ENCODE measurements at regions not wholly inside any gene's neighbourhood (a gene's known extent, or its start where the extent isn't known, plus 50 kb on each side); places are given as distances from the start of the nearest gene placed in this dataset.

GRCh38 chr6:40056865-40057264 is 122.6 kb upstream of the MOCS1 start:
- no peak for DNase-seq

DNA sequence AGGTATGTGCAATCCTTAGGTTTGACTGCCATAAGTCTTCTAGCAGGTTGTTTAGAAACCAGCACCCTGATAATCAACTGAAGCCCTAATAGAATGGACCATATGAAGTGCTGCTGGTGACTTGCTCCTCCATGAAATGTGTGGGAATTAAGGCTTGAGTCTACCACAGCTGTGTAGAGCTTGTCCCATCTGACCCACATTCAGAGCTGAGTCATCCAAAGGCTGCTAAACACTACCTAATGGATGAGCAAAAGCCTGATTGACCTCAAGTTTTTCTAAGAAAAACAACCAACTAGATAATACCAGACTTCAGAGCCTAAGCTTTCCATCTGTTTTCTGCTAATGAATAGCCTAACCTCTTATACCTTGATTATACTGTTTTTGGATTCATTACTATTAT is 120.3 kb upstream of the MOCS1 start:
- DNase-seq, result no peak

- DNase-seq, result no peak
Measured at GRCh38 chr6:40054186-40054585, 119.9 kb upstream of the MOCS1 start.

- no peak for DNase-seq
Measured at GRCh38 chr6:40049128-40049527, 114.9 kb upstream of the MOCS1 start.

DNA sequence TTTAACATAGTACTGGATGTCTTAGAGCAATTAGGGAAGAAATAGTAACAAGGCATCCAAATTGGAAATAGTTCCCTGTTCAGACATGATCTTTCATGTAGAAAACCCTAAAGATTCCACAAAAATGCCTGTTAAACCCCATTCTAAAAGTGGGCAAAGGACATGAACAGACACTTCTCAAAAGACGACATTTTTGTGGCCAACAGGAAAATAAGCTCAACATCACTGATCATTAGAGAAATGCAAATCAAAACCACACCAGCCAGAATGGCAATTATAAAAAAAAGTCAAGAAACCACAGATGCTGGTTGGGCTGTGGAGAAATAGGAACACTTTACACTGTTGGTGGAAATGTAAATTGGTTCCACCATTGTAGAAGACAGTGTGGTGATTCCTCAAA is 109.9 kb upstream of the MOCS1 start:
- DNase-seq, result no peak

DNA sequence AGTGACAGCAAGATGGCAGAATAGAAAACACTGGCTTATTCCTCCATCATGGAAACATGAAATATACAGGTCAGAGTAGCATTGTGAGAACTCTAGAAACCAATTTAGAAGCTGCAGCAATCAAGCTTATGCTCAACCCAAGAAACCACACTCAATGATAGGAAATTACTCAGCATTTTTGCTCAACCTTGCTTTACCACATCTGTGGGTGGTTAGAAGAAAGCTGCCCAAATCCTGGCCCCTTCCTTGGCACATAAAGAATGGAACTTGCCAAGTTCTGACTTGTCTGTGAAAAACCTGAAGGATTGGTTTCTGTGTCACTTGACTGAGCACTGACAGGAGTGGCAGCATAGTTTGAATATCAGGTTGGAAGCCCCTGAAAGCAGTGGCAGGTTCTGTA is 108.0 kb upstream of the MOCS1 start:
- no peak for DNase-seq

GRCh38 chr6:40039042-40039441 is 104.8 kb upstream of the MOCS1 start:
- no peak for DNase-seq

DNA sequence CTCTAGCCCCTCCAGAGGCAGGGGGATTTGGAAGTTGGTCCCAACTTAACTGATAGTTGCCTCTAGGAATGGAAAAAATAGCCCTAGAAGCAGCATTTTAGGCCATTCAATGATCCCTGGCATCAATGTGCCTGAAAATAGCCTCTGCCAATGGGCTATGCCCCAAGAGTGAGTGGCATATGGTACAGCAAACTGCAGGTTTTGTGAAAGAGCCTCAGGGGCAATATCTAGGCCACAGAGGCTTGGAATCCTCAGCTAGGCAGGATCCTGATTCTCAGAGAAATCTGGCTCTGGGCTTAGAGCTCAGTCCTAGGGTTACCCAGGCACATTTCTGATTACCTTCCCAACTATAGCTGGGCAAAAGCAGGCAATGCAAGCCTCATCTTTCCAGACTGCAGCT is 104.4 kb upstream of the MOCS1 start:
- no peak for DNase-seq

- DNase-seq, result no peak
Measured at GRCh38 chr6:40037271-40037670, 103.0 kb upstream of the MOCS1 start.

DNA sequence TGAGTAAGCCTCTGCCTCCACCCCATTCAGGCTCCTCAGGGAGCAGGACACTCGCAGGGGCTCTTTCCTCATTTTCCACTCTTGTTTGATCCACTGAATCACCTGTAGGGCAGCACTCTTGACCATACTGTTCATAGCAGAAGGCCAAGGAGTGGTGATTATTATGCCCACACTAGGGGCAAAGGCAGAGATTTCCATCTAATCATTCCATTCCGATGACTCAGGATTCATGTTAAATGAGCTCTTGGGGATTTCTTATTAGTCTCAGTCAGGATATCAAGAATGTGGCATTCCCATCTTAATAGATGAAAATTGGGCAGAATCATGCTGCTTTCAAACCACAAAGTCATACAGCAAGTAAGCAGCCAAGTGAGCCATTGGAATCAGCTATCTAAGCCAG is 101.9 kb upstream of the MOCS1 start:
- no peak for DNase-seq

- DNase-seq, result no peak
Measured at GRCh38 chr6:40028449-40028848, 94.2 kb upstream of the MOCS1 start.

GRCh38 chr6:40022867-40023266 is 88.6 kb upstream of the MOCS1 start:
- no peak for DNase-seq

GRCh38 chr6:40020166-40020565 is 85.9 kb upstream of the MOCS1 start:
- no peak for DNase-seq

- DNase-seq, result no peak
Measured at GRCh38 chr6:40015530-40015929, 81.3 kb upstream of the MOCS1 start.

GRCh38 chr6:40011844-40012243 is 77.6 kb upstream of the MOCS1 start:
- no peak for DNase-seq

DNA sequence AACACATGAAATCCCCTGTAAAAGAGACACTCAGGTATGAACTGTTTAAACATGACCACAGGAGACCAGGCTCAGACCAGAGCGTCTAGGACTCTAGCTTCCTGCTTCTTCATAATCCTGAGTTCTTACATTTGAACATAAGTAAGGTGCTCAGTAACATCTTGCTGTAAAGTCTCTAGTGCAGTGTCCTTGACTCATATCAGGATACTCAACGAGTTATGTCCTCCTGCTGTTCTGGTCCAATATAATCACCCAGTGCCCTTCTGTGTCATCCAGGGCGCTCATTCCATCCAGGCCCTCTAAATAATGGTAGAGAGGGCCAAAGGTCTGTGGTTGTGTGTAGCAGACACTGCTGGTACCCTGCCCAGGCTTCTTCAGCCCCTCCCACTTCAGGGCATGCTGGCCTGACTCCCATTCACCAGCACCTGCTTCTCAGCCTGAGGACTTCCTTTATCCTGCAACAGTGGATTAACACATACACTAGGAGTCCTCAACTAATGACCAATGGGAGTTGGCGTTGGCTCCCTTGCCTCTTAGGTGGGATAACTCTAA is 66.8 kb upstream of the MOCS1 start:
- DNase-seq, result no peak

DNA sequence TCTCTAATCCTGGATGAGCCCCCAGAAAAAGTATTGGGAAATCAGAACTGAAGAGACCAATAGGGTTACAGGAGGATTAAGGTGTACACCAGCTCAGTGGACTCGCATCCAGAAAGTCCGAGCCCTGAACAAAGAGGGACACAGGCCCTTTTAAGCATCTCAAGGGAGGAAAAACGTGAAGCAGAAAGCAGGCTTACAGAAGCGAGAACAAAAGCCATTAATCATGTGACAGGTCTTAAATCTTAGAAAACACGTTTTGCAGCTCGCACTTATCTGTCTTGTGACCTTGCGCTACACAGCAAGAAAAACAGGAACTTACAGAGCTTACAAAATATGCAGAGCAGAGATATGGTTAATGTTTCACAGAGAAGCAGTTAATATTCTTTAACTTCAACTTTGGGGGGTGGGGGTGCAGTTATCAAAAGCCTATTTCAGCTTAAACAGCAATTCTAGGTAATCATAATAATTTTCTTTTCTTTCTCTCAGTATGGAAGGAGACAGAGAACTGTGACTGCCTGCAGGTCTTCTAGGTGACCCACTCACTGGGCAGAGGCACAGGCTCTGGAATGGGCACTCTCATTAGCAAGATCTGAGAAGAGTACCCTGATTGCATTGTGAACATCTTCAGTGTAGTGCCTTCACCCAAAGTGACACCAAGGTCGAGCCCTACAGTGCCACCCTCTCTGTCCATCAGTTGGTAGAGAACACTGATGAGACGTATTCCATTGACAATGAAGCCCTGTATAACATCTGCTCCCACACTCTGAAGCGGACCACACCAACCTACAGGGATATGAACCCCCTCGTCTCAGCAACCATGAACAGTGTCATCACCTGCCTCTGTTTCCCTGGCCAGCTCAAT is 65.0 kb upstream of the MOCS1 start:
- no peak for DNase-seq

DNA sequence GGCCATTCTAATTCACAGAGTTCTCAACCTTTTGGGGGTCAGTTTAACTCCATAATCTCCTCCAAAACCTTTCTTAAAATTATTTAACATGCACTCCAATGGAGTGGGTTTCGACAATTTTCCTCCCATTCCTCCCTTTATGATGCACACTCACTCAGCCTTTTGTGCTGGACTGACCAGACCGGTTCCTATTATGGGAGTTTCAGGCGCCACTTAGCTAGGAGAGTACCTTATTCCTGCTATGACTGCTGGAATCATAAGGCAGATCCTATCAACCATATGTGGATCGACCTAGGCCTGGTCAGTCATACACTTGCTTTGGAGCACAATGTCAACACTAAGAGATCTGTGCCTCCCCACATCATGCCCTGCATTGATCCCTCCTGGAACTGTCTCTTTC is 63.9 kb upstream of the MOCS1 start:
- DNase-seq, result no peak

DNA sequence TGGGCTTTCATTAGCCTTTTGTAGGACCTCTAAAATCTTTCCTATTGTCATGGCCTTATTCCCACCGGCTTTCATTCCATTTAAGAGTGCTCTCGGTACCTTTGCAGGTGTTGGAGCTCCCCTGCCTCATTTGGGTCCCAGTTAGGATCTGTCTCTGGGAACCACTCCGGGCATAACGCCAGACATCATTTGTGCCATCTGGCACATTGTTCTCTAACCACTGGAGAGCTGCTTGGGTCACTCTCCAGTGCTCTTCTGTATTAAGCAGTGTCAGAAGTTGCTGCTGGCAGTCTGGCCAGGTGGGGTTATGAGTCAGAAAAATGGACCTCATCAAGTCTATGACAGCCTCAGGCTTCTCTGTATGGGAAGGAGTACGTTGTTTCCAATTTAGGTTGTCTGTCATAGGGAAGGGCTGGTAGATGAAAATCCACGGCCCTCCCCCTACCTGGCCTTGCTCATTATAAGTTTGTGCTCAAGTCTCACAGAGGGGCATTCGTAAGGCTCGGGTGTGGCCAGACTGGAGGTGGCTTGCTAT is 62.9 kb upstream of the MOCS1 start:
- DNase-seq, result no peak

DNA sequence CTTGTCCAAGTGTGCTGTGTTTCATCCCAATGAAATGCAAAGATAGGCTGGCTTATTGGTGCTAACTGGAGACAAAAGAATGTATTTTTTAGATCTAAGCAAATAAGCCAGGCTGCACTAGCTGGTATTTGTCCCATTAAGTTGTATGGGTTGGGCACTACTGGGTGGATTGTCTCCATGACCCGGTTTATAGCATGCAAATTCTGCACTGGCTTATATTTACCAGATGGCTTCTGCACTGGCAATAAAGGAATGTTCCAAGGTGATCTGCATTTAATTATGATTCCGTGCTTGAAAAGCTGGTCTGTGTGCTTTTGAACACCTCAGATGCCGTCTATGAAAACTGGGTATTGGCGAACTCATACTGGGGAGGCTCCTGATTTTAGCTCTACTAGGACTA is 61.4 kb upstream of the MOCS1 start:
- no peak for DNase-seq

DNA sequence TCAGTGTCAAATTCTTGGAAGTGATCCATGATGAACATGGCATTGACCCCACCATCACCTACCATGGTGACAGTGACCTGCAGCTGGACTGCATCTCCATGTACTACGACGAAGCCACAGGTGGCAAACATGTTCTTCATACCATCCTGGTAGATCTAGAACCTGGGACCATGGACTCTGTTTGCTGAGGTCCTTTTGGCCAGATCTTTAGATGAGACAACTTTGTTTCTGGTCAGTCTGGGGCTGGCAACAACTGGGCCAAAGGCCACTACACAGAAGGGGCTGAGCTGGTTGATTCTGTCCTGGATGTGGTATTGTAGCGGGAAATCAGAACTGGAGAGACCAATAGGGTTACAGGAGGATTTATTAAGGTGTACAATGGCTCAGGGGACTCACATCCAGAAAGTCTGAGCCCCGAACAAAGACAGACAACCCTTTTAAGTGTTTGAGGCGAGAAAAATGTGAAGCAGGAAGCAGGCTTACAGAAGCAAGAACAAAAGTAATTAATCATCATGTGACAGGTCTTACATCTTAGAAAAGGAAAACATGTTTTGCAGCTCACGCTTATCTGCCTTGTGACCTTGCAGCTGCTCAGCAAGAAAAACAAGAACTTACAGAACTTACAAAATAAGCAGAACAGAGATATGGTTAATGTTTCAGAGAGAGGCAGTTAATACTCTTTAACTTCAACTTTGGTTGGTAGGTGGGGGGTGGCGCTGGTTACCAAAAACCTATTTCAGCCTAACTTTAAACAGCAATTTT is 58.8 kb upstream of the MOCS1 start:
- DNase-seq, result no peak
